Right atrium auricular region (tissue), 2 donors: ENCODE measurements at regions not wholly inside any gene's neighbourhood (a gene's known extent, or its start where the extent isn't known, plus 50 kb on each side); places are given as distances from the start of the nearest gene placed in this dataset.
"Not testable (repeated sequence)": the region's sequence is repeated elsewhere in the genome, so short reads cannot be mapped to it uniquely, and the experiment has no call there.

Experiments used
- DNase-seq: peaks from one replicate; pipeline ENCODE4 v3.0.0-alpha.2; 2019; ENCODE audit warnings: low spot score
- H3K27ac ChIP-seq, 2 donors: fragments of 200-600 bp; sonication (generic); 1 replicate in 1 of 2; 2 replicates in 1 of 2; pipeline ENCODE4 v1.5.1; 2016 to 2019
- H3K27me3 ChIP-seq, 2 donors: fragments of 200-600 bp; sonication (generic); one replicate each; pipeline versions ENCODE4 v1.5.1 to v1.6.0; 2017 to 2019
- H3K36me3 ChIP-seq: fragments of 200-600 bp; sonication (generic); one replicate; pipeline ENCODE4 v1.5.1; 2016
- H3K4me1 ChIP-seq, 2 donors: fragments of 200-600 bp; sonication (generic); one replicate each; pipeline versions ENCODE4 v1.5.1 to v1.6.0; 2017 to 2019
- H3K4me3 ChIP-seq, 2 donors: fragments of 200-600 bp; sonication (generic); 1 replicate in 1 of 2; 2 replicates in 1 of 2; pipeline ENCODE4 v1.5.1; 2017 to 2019; ENCODE audit warnings: mild to moderate bottlenecking in 1 of 2, moderate library complexity in 1 of 2
- H3K9me3 ChIP-seq, 2 donors: fragments of 200-600 bp; sonication (generic); one replicate each; pipeline ENCODE4 v1.5.1; 2019
- CTCF ChIP-seq, 2 donors: fragments of 200-600 bp; sonication (generic); IDR thresholded peaks; one replicate each; pipeline ENCODE4 v1.5.1; 2019; ENCODE audit warnings: antibody characterized with exemption in 2 of 2

GRCh38 chr7:153747969-153748368, 304.2 kb upstream of the DPP6 start:
- H3K36me3 ChIP-seq, DNase-seq, H3K9me3 ChIP-seq, H3K27me3 ChIP-seq, H3K4me1 ChIP-seq, H3K27ac ChIP-seq, H3K4me3 ChIP-seq: not testable (repeated sequence)

DNA sequence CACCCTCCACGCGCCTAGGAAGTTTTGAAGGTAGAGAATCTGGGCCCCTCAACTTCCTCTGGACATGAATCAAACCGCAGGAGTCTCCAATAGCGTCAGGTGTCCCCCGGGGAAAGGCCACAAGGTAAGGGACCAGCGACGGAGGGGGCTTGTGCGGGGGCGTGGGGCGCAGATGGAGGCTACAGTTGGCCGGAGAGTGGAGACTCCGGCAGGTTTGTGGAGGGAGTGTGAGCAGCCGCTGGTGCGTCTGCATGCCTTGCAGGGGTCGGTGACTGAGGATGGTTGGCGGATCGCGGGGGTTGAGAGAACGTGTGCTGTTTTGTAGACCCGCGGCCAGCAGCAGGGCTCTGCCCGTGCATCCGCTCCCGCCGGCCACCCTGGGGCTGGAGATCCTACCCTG, 303.3 kb upstream of the DPP6 start:
- H3K4me1 ChIP-seq, H3K27me3 ChIP-seq, DNase-seq, H3K36me3 ChIP-seq, H3K4me3 ChIP-seq, H3K27ac ChIP-seq, H3K9me3 ChIP-seq: not testable (repeated sequence)

- not testable (repeated sequence) for H3K4me1 ChIP-seq, H3K27me3 ChIP-seq, DNase-seq, H3K9me3 ChIP-seq, H3K36me3 ChIP-seq, H3K4me3 ChIP-seq, H3K27ac ChIP-seq
Observed at GRCh38 chr7:153765869-153766268, 286.3 kb upstream of the DPP6 start.

DNA sequence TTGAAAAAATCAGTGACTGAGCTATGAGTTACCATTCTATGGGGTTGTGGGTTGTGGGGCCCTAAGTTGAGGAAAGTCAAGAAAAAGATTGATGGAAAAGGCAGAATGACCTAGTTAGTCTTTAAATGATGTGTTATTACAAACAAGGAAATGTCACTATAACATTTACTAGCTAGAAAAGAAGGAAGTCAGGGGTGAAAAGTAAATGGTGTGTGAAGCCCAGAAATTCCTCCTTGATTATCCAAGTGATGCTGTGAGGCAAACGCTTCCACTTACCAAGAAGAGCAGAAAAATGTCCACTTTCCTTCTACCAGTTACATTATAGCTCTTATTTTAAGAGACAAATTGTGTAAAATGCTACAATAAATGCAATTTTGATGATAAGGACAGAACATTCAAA, 285.3 kb upstream of the DPP6 start:
- not testable (repeated sequence) for H3K36me3 ChIP-seq, DNase-seq, H3K27ac ChIP-seq, H3K9me3 ChIP-seq, H3K4me3 ChIP-seq, H3K4me1 ChIP-seq, H3K27me3 ChIP-seq

- no peaks in the 10 kb centered on the region for H3K36me3 ChIP-seq
- H3K9me3 ChIP-seq: no peaks in the 10 kb centered on the region
- no peaks in the 10 kb centered on the region for H3K27me3 ChIP-seq
- no peaks in the 10 kb centered on the region for H3K4me1 ChIP-seq
- no peak for TF ChIP-seq CTCF (IDR thresholded peaks at IDR 0.05)
- no peak overlapping the region for H3K4me3 ChIP-seq
- DNase-seq: no peak
- no peak overlapping the region for H3K27ac ChIP-seq
Observed at GRCh38 chr7:153772966-153773365, 279.2 kb upstream of the DPP6 start.

GRCh38 chr7:153776940-153777339, 275.3 kb upstream of the DPP6 start:
- H3K36me3 ChIP-seq, H3K4me3 ChIP-seq, H3K27ac ChIP-seq: not testable (repeated sequence)

DNA sequence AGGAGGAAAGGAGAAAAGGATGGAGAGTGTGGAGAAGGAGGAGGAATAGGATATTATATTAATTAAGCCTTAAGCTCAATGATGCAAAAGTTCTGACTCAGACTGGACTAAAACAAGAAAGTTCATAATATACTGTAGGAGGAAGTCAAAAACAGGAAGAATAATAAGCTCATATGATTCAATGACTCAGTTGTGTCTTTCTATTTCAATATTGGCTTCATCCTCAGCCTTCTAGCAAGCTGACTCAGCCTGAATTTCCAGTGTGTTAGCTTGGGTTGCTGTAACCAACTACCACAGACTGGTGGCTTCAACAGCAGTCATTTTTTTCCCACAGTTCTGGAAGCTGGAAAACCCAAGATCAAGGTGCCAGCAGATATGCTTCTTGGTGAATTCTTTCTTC, 254.8 kb upstream of the DPP6 start:
- H3K4me1 ChIP-seq, H3K36me3 ChIP-seq, H3K27me3 ChIP-seq, H3K9me3 ChIP-seq, H3K4me3 ChIP-seq, H3K27ac ChIP-seq, DNase-seq: not testable (repeated sequence)

More at GRCh38 chr7:153776940-153777339, 275.3 kb upstream of the DPP6 start:
- H3K4me1 ChIP-seq, H3K27me3 ChIP-seq, H3K9me3 ChIP-seq, DNase-seq: not testable (repeated sequence)

DNA sequence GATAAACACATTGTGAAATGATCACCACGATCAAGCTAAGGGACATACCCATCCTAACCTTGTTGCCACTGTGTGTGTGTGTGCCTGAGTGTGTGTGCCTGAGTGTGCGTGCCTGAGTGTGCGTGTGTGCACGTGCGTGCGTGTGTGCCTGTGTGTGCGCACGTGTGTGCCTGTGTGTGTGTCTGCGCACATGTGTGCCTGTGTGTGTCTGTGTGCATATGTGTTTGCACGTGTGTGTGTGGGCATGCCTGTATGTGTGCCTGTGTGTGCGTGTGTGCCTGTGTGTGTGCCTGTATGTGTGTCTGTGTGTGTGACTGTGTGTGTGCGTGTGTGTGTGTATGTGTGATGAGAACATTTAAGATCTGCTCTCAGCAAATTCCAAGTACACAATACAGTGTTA, 244.1 kb upstream of the DPP6 start:
- DNase-seq: no peak
- TF ChIP-seq CTCF (IDR thresholded peaks at IDR 0.05): no peak

GRCh38 chr7:153829525-153829924, 222.7 kb upstream of the DPP6 start:
- Histone ChIP-seq H3K9me3 (no peaks in the 10 kb centered on the region), H3K36me3 (no peaks in the 10 kb centered on the region), H3K4me1 (no peaks in the 10 kb centered on the region), H3K4me3 (no peak overlapping the region), H3K27ac (no peak overlapping the region), H3K27me3 (no peaks in the 10 kb centered on the region)
- no peak for DNase-seq
- TF ChIP-seq CTCF (IDR thresholded peaks at IDR 0.05): no peak

More for the DNA sequence above, 244.1 kb upstream of the DPP6 start:
- no peak overlapping the region for H3K27ac ChIP-seq
- H3K4me1 ChIP-seq: no peaks in the 10 kb centered on the region
- no peaks in the 10 kb centered on the region for H3K9me3 ChIP-seq
- H3K36me3 ChIP-seq: no peaks in the 10 kb centered on the region
- no peaks in the 10 kb centered on the region for H3K27me3 ChIP-seq
- no peak overlapping the region for H3K4me3 ChIP-seq
